Stomach smooth muscle (tissue), 2 donors: ENCODE measurements at regions not wholly inside any gene's neighbourhood (a gene's known extent, or its start where the extent isn't known, plus 50 kb on each side); places are given as distances from the start of the nearest gene placed in this dataset.
"Not testable (repeated sequence)": the region's sequence is repeated elsewhere in the genome, so short reads cannot be mapped to it uniquely, and the experiment has no call there.

Experiments
- H3K27ac ChIP-seq: one replicate; pipeline ENCODE4 v1.7.0; 2013; ENCODE audit warnings: mild to moderate bottlenecking, low read length, inconsistent platforms
- H3K27me3 ChIP-seq, 2 donors: one replicate each; pipeline ENCODE4 v1.7.0; 2013; ENCODE audit warnings: low read length in 2 of 2; ENCODE audit not compliant: insufficient read depth in 2 of 2, control insufficient read depth in 1 of 2
- H3K36me3 ChIP-seq, 2 donors: one replicate each; pipeline ENCODE4 v1.7.0; 2013; ENCODE audit warnings: low read length in 2 of 2; ENCODE audit not compliant: control insufficient read depth in 2 of 2, insufficient read depth in 2 of 2
- H3K4me1 ChIP-seq: one replicate; pipeline ENCODE4 v1.7.0; 2013; ENCODE audit warnings: low read length; ENCODE audit not compliant: control insufficient read depth, insufficient read depth
- H3K4me3 ChIP-seq, 2 donors: one replicate each; pipeline ENCODE4 v1.7.0; 2013; ENCODE audit warnings: low read length in 2 of 2
- H3K9ac ChIP-seq, 2 donors: one replicate each; pipeline ENCODE4 v1.7.0; 2013; ENCODE audit warnings: low read length in 2 of 2, mild to moderate bottlenecking in 1 of 2
- H3K9me3 ChIP-seq, 2 donors: one replicate each; pipeline ENCODE4 v1.7.0; 2013; ENCODE audit warnings: low read length in 2 of 2; ENCODE audit not compliant: control insufficient read depth in 2 of 2
- donor health status: healthy.
- donor health status: Pancreatic carcinoma.

- Histone ChIP-seq H3K27me3 (no peaks in the 10 kb centered on the region), H3K9me3 (no peaks in the 10 kb centered on the region), H3K4me3 (no peak overlapping the region), H3K36me3 (no peaks in the 10 kb centered on the region), H3K27ac (no peak overlapping the region), H3K4me1 (no peaks in the 10 kb centered on the region), H3K9ac (no peak overlapping the region)
Measured at GRCh38 chr4:66766557-66766956, 778.7 kb downstream of the CENPC start.

GRCh38 chr4:66750273-66750672, 795.0 kb downstream of the CENPC start:
- H3K9ac ChIP-seq, result no peak overlapping the region
- no peaks in the 10 kb centered on the region for H3K36me3 ChIP-seq
- H3K27ac ChIP-seq, result no peak overlapping the region
- H3K4me1 ChIP-seq, result no peaks in the 10 kb centered on the region
- H3K4me3 ChIP-seq, result no peak overlapping the region
- no peaks in the 10 kb centered on the region for H3K27me3 ChIP-seq
- H3K9me3 ChIP-seq, result no peaks in the 10 kb centered on the region

- not testable (repeated sequence) for H3K4me1 ChIP-seq, H3K9me3 ChIP-seq, H3K36me3 ChIP-seq, H3K27ac ChIP-seq, H3K27me3 ChIP-seq, H3K4me3 ChIP-seq, H3K9ac ChIP-seq
Measured at GRCh38 chr4:66746918-66747317, 798.4 kb downstream of the CENPC start.

DNA sequence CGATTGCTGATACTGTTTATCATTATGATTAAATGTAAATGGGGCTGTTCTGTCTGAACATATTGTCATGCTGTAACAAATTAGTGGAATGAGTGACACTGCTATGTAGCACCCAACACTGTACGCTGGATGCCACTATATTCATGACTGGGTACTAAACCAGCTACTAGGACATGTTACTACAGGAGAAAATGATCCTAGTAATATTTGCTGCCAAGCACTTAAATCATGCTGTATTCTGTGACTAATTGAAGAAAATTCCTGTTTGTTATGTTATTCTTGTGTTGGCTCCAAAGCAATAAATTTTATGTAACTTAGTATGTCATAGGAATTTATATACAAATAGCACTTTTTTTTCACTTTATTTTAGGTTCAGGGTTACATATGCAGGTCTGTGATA, 804.2 kb downstream of the CENPC start:
- Histone ChIP-seq H3K4me1 (no peaks in the 10 kb centered on the region), H3K27ac (no peak overlapping the region), H3K27me3 (no peaks in the 10 kb centered on the region), H3K9me3 (no peaks in the 10 kb centered on the region), H3K36me3 (no peaks in the 10 kb centered on the region), H3K4me3 (no peak overlapping the region), H3K9ac (no peak overlapping the region)

- no peaks in the 10 kb centered on the region for H3K27me3 ChIP-seq
- H3K27ac ChIP-seq, result no peak overlapping the region
- H3K9me3 ChIP-seq, result no peaks in the 10 kb centered on the region
- H3K4me1 ChIP-seq, result no peaks in the 10 kb centered on the region
- H3K36me3 ChIP-seq, result no peaks in the 10 kb centered on the region
- no peak overlapping the region for H3K9ac ChIP-seq
- H3K4me3 ChIP-seq, result no peak overlapping the region
Measured at GRCh38 chr4:66736606-66737005, 808.7 kb downstream of the CENPC start.

GRCh38 chr4:66728280-66728679, 817.0 kb downstream of the CENPC start:
- Histone ChIP-seq H3K4me1 (no peaks in the 10 kb centered on the region), H3K27me3 (no peaks in the 10 kb centered on the region), H3K9me3 (no peaks in the 10 kb centered on the region), H3K9ac (no peak overlapping the region), H3K4me3 (no peak overlapping the region), H3K27ac (no peak overlapping the region), H3K36me3 (no peaks in the 10 kb centered on the region)

- not testable (repeated sequence) for H3K9ac ChIP-seq, H3K27ac ChIP-seq, H3K4me1 ChIP-seq, H3K27me3 ChIP-seq, H3K4me3 ChIP-seq, H3K36me3 ChIP-seq, H3K9me3 ChIP-seq
Measured at GRCh38 chr4:66712301-66712921, 832.9 kb downstream of the CENPC start.

DNA sequence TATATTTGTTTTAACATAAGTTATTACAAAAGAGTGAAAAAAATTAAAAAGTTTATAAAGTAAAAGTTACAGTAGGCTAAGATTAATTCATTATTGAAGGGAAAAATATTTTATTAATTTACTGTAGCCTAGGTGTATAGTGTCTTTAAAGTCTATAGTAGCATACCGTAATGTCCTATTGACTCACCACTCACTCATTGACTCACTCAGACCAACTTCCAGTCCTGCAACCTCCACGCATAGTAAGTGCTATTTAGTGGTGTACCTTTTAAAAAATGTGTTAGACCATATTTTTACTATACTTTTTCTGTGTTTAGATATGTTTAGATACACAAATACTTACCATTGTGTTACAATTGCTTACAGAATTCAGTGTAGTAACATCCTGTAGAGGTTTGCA, 841.1 kb downstream of the CENPC start:
- no peak overlapping the region for H3K9ac ChIP-seq
- H3K9me3 ChIP-seq, result no peaks in the 10 kb centered on the region
- no peak overlapping the region for H3K4me3 ChIP-seq
- H3K27me3 ChIP-seq, result no peaks in the 10 kb centered on the region
- no peak overlapping the region for H3K27ac ChIP-seq
- no peaks in the 10 kb centered on the region for H3K4me1 ChIP-seq
- no peaks in the 10 kb centered on the region for H3K36me3 ChIP-seq

- Histone ChIP-seq H3K27ac (no peak overlapping the region), H3K9me3 (no peaks in the 10 kb centered on the region), H3K4me1 (no peaks in the 10 kb centered on the region), H3K9ac (no peak overlapping the region), H3K36me3 (no peaks in the 10 kb centered on the region), H3K27me3 (no peaks in the 10 kb centered on the region), H3K4me3 (no peak overlapping the region)
Measured at GRCh38 chr4:66694739-66695138, 850.6 kb downstream of the CENPC start.

- Histone ChIP-seq H3K4me3 (no peak overlapping the region), H3K36me3 (no peaks in the 10 kb centered on the region), H3K9me3 (no peaks in the 10 kb centered on the region), H3K9ac (no peak overlapping the region), H3K27me3 (no peaks in the 10 kb centered on the region), H3K4me1 (no peaks in the 10 kb centered on the region), H3K27ac (no peak overlapping the region)
Measured at GRCh38 chr4:66693694-66694093, 851.6 kb downstream of the CENPC start.

- H3K27me3 ChIP-seq, result no peaks in the 10 kb centered on the region
- H3K9ac ChIP-seq, result no peak overlapping the region
- H3K9me3 ChIP-seq, result no peaks in the 10 kb centered on the region
- no peaks in the 10 kb centered on the region for H3K4me1 ChIP-seq
- H3K27ac ChIP-seq, result no peak overlapping the region
- no peak overlapping the region for H3K4me3 ChIP-seq
- no peaks in the 10 kb centered on the region for H3K36me3 ChIP-seq
Measured at GRCh38 chr4:66691101-66691500, 854.2 kb downstream of the CENPC start.
